Globus pallidus (tissue), 1 donor: ENCODE measurements at regions not wholly inside any gene's neighbourhood (a gene's known extent, or its start where the extent isn't known, plus 50 kb on each side); places are given as distances from the start of the nearest gene placed in this dataset.

ENCODE experiments used
- DNase-seq: peaks from one replicate; pipeline ENCODE4 v3.0.0-alpha.2; 2015; ENCODE audit warnings: low spot score

- no peak for DNase-seq
Measured at GRCh38 chr16:86958423-86958822, 358.8 kb downstream of the C16orf95 start.

DNA sequence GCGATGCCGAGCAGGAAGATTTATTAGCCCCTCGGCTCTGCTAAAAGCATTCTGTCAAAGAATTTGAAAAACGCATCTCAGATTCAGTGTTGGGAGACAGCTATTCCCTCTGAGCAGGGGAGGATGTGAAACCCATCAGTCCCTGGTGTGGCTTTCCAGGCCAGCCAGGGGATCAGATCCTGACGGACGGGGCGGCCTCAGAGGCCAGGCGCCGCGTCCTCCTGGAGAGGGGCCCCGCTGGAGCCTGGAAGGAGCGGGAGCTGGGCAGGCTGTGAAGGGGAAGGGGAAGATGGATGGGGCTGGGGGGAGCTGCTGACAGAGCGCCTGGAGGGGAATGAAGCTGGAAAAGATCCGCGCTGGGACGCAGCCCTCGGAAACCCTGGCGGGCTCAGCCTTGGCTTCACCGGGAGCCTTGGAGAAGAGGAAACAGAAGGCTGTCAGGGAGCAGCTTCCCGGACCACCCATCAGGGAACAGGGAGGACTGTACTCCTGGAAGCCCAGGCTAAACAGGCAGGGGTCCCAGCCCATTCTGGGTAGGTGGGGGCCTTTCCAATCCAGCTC lies 358.0 kb downstream of the C16orf95 start:
- no peak for DNase-seq

GRCh38 chr16:86959729-86960128 lies 357.5 kb downstream of the C16orf95 start:
- no peak for DNase-seq

DNA sequence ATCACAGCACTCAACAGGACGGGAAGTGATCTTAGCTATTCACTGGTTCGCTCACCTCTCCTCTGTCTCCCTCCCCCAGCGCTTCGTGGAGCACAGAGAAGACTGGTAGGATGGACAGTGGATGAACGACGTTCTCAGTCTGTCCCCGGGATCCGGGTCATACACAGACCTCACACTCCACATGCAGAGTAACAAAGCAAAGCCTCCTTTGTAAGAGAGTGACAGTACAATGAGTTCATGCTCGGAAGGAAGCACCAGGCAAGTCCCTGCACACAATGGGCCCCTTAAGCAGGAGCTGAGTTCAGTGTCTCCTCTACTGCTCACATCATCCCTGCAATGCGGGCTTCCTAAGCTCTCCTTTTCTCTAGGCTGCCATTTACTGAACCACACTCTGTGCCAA lies 356.9 kb downstream of the C16orf95 start:
- peak; percentile 51 for DNase-seq

- no peak for DNase-seq
Measured at GRCh38 chr16:86961171-86961601, 356.0 kb downstream of the C16orf95 start.

- no peak for DNase-seq
Measured at GRCh38 chr16:86962259-86962658, 354.9 kb downstream of the C16orf95 start.

DNA sequence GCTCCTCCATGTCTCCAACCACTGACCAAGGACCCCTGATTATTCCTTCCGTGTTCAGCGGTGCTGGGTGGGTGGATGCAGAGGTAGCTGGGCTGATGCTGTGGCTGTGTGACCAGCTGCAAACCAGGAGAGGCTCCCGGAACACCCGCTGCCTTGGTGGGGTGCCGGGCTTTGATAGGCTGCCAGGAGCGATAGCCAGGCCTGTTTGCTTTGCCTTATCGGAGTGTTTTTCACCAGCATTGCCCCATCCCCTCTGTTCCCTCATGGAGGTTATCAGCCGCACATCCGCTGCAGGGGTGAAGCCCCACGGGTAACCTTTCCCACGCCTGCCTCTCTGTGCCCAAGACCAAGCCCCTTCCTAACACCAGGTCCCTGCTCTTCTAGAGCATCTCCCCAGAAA lies 354.3 kb downstream of the C16orf95 start:
- DNase-seq: no peak

- DNase-seq: no peak
Measured at GRCh38 chr16:86963600-86964575, 353.3 kb downstream of the C16orf95 start.

DNA sequence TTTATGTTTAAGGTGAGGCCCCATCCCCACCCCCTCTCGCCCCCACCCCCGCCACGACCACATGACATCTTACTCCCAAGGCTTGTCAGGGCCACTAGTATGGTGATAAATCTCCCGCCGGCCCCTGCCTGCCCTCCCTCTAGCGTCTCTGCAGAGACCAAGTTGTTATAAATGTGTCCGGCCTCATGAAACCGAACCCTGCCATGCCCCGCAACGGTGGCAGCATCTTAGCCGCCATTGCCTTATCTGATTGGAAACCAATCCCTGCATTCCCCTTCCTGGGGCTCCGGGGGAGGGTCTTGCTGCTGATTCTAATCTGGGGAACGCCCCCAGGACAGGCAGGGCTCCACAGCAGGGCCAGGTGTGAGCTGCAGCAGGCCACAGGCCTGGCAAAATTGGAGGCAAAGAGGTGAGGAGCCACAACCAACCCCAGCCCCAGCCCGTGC lies 352.4 kb downstream of the C16orf95 start:
- no peak for DNase-seq

GRCh38 chr16:86965331-86965730 lies 351.9 kb downstream of the C16orf95 start:
- DNase-seq: no peak

DNA sequence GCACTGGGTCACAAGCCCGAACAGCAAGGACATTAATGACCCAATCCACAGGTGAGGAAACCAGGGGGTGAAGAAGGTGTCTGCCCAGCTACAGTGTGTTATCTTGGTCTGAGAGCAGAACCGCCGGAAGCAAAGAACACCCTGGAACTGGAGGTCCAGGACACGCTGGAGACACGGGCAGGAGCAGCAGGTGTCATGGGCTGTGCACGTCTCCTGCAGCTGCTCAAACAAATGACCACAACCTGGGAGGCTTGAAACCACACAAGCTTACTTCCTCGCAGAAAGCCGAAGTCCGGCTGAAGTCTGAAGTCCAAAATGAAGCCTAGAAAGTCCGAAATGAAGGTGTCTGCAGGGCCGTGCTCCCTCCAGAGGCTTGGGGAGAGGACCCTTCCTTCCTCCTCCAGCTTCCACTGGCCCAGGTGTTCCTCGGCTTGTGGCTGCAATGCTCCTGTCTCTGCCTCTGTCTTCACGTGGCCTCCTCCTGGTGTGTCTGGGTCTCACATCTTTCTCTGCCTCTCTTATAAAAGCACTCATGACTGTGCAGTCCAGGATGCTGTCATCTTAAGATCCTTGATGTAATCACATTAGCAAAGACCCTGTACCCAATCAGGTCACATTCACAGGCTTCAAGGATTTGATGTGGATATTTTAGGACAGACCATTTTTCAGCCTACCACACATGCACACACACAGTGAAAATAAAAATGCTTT lies 351.2 kb downstream of the C16orf95 start:
- DNase-seq: no peak

- no peak for DNase-seq
Measured at GRCh38 chr16:86966777-86967176, 350.4 kb downstream of the C16orf95 start.

DNA sequence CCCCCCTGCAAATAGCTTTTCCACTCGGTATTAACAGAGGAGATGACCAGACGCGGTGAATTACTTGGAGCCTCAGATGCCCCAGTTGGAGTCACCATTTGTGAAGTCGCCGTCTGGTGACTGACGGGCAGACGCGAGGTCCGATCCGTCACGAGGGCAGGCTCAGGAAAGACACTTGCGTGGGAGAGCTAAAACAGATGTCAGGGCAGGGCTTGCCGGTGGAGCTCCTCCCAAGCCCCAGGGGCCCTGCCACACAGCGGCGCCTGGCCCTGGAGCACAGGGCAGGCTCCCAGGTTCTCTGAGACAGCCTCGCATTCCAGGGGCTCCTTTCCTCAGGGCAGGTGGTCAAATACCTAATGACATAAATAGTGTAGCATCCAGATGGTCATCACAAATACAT lies 348.3 kb downstream of the C16orf95 start:
- no peak for DNase-seq

DNA sequence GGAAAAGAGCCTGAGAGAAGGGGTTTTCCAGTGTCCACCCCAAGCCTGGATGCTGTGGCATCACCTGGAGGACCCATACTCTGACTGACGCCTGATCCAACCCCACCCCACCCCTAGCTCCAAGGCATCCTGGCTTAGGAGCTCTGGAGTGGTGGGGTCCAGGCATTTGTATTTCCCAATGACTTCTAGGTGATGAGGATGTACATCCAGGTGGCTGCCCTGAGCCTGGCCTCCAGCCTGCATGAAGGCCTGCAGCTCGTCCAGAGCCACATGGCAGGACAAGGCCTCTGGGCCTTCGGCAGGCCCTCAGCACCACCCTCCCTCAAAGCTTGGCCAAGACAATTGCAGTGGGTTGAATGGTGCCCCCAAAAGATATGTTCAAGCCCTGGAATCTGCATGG lies 347.5 kb downstream of the C16orf95 start:
- DNase-seq: no peak

GRCh38 chr16:86970279-86970678 lies 346.9 kb downstream of the C16orf95 start:
- DNase-seq: no peak

GRCh38 chr16:86970726-86971125 lies 346.5 kb downstream of the C16orf95 start:
- DNase-seq: no peak

DNA sequence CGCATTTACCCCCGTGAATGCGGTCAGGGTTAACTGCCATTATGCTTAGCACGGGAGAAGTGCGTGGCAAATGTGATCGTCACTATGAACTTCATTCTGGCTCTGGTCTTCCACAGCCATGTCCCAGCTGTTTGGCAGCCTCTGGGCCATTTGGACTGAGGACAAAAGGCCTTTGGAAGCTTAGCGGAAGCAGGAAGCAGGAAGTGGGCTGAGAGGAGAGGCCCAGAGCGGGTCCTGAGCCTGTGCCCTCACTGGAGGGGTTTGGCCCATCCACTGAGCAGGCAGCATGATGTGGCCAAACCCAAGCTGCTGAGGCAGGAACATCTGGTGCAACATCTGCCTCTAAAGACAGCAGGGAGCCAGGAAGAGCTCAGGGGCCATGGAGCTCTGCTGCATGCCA lies 345.9 kb downstream of the C16orf95 start:
- DNase-seq: no peak

DNA sequence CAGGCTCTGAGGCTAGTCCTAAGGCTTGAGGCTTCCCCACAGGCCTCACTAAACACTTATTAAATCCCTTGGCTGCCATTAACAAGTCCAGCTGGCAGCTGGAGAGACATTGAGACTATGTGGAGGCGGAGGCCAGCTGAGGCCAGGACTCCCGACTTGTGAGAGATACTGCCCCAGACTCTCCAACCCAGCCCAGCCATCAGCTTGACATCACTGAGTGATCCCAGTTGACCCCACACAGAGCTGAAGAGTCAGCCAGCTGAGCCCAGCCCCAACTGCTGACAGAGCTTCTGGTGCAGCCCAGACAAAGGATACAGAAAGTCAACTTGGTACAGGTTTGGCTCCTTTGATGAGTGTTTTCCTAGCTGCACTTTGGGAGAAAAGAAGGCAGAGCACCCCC lies 343.1 kb downstream of the C16orf95 start:
- DNase-seq: no peak

GRCh38 chr16:86975445-86975844 lies 341.7 kb downstream of the C16orf95 start:
- no peak for DNase-seq

DNA sequence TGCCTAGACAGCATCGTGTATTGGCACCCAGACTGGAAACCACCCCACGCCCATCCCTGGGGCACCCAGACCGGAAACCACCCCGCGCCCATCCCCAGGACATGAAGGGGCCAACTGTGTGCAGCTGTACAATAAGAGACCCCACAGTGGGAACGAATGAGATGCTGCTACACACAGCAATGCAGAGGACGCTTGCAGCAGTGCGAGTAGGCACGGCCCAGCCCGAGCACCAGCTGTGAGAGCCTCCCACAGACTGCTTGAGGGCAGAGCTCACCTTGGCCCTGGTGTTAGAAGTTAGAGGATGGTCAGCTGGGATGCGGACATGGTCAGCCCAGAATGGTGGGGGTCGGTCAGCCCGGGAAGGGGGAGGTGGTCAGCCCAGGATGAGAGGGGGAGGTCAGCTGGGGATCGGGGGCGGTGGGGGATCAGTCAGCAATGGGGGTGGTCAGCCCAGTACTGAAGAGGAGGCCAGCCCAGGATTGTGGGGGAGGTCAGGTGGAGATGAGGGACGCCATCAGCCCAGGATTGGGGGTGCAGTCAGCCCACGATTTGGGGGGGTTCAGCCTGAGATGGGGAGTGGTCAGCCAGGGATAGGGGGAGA lies 340.0 kb downstream of the C16orf95 start:
- no peak for DNase-seq

- DNase-seq: no peak
Measured at GRCh38 chr16:86978445-86979030, 338.7 kb downstream of the C16orf95 start.

DNA sequence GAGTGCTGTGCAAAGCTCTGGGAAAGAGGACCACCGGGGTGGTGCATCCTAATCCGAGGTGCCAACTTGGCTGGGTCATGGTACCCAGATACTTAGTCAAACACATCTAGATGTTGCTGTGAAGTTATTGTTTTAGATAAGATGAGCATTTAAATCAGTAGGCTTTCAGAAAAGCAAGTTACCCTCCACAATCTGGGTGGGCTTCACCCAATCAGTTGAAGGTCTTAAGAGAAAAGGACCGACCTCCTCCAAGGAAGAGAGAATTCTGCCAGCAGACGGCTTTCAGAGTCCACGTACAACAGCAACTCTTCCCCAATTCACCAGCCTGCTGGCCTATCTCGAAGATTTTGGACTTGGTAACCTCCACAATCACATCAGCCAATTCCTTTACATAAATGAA lies 338.1 kb downstream of the C16orf95 start:
- no peak for DNase-seq
